Fibroblast of skin of scalp (primary cell): ENCODE measurements at regions not wholly inside any gene's neighbourhood (a gene's known extent, or its start where the extent isn't known, plus 50 kb on each side); places are given as distances from the start of the nearest gene placed in this dataset.

Experiments
- DNase-seq: peaks from one replicate; pipeline ENCODE4 v3.0.0-alpha.2; 2013

DNA sequence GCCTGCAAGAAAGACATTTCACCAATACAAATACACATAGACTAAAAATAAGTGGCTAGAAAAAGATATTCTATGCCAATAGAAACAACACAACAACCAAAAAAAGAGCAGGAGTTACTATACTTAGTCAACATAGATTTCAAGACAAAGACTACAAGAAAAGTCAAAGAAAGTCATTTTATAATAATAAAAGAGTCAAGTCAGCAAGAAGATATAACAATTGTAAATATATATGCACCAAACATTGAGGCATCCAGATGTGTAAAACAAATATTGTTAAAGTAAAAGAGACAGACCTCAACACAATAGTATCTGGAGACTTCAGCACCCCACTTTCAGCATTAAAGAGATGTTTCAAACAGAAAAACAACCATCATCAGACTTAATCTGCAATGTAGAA is 104.6 kb downstream of the AMY1C start:
- no peak for DNase-seq

DNA sequence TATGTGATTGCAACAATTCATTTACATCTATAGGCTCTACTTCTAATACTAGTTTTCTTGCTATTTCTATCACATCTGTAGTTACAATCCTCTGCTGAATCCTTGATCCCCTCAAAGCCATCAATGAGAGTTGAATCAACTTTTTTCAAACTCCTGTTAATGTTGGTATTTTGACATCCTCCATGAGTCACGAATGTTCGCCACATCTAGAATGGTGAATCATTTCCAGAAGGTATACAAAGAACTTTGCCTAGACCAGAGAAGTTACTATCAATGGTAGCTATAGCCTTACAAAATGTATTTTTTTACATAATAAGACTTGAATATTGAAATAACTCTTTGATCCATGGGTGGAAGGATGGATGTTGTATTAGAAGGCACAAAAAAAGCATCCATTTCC is 110.0 kb downstream of the AMY1C start:
- DNase-seq, result no peak

DNA sequence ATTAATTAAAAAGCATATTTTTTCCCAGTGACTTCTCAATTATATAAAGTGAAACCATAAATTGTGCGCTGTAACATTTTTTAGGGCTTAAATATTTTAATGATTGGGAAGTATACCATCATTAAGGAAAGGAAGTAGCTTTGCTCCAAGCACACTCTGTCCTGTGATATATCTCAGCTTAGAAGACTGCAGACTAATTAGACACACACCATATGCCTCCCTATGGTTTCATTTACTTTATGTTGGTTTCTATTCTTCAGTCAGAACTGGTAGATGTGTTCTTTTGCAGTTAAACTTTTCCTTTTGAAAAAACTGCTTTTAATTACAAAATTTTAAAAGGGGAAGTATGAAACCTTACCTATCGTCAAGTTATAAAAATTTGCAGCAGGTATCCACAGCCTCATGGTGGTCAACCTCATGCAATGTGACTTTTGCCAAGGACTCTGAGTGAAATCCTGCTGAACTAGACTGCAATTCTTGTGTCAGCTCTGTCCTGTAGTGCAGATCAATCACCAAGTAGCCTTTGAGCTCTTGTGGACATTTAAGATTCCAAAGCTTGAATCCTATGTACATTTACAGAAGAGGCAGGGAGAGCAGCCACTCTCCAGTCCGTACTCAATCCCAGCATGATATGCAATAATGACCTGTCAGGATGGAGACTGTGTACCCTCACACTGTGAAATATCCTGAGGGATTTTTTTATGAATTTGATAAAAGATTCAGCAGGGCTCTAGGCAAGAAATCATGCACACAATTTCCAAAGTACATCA is 149.1 kb downstream of the AMY1C start:
- DNase-seq, result no peak

DNA sequence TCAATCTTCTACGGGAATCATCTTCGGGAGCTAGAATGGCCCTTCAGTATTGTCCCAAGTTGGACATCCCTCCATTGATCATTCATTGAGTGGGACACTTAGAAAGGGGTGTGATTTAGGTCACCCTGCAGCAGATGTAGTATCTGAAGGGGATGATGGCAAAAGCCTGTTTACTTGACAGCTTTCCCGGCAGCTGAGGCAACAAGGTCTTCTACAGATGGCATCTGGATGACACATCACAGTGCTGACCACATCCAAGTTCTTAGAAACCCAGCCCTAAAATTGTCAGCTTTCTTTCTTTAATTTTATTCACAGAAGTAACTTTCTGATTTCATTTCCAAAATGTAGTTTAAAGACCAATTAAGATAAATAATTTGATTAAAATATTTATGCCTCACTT is 150.3 kb downstream of the AMY1C start:
- no peak for DNase-seq

DNA sequence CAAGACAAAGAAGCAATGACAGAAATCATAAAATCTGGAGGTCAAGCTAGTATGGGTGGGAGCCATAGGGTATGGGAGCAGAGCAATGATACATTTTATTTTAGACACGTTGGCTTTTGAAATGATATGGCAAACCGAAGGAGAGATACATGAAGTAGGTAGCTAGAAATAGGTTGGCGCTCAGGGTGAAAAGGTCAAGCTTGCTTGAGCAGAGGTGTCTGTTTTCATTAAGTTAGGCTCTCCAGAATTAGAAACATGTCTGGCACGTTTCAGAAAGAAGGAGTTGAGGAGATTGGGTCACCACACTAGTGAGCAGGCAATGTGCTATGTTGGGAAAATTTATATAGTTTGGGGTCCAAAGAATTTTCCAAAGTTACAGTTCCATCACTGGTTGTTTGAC is 151.4 kb downstream of the AMY1C start:
- DNase-seq, result no peak

DNA sequence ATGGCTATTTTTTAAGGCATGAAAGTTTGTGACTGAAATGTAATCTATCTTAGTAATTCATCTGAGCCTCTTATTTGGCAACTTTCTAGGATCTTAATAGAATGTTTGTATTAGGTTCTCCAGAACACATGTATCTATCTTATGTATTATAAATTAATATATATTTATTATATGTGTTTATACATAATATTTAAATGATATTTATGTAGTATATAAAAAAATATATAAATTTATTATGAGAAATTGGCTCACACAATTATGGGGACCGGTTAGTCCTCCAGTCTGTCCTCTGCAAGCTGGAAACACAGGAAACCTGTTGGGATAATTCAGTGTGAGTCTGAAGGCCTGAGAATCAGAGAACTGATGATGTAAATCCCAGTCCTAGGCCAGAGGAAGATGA is 155.7 kb downstream of the AMY1C start:
- DNase-seq, result no peak

DNA sequence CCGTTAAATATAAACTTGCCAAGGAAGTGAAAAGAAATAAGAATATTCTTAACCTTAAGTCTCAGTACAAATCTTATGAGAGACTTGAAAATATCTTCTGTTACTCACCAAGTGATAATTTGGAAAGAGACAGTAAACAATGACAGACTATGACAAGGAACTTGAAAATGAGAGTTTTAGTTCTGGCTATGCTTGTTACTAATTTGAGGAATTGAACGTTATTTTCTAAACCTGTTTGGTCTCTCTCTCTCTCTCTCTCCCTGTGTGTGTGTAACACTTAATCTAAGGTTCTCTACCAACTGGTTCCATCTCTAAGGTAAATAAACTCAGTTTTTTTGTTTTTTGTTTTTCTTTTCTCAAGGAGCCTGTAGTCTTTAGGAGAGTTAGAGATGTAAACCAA is 161.8 kb downstream of the AMY1C start:
- DNase-seq, result no peak

DNA sequence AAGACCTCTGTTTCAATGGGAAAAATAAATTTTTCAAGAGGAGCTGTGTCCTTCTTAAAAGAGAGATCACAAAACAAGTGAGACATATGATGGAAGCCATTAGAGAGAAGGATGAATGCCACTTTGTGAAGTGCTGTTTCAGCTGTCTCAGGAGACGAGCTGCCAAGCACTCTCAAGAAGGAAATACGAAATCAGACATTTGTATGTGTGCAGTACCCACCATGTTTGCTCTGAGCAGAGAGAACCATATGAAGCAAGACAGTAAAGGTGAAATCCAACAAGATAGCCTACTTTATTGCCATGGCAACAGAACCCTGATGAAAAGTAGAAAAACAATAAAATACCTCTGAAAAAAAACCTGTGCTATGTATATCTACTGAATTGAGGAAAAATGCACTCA is 168.1 kb downstream of the AMY1C start:
- DNase-seq, result no peak

DNA sequence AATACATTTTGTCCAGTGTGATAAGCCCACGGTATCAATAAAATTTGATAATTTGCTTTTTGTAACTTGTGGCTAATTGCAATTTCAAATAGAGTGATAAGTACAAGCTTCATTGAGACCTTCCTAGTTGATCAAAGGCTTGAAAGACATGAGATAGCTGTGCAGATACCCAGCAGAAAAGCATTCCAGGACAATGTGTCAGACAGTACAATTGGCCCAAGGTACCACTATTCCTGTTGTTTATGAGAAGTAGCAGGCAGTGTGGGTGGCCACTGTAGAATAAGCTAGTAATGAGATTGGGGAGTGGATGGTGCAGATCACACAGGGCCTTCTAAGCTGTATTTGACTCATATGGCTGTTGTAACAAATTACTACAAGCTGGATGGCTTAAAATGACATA is 182.2 kb downstream of the AMY1C start:
- no peak for DNase-seq

DNA sequence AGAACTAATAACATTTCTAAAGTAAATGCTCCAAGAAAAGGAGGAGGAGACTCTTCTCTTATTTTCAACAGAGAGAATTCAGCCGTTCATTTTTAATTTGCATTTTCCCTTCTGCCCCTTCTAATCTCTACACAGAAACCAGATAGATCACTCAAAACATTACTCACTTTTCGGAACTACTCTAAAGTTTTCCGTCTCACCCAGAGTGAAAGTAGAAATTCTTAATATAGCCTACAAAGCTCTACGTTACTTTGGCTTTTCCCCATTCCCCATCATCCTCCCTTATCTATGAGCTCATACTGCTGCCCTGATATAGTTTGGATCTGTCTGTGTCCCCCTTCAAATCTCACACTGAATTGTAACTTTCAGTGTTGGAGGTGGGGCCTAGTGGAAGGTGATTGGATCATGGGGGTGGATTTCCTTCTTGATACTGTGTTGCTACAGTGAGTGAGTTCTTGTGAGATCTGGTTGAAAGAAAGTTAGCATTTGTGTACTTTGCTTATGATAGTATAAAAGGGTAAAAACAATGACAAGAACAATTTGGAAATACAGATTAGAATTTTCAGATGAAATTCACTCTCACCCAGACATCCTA is 188.2 kb downstream of the AMY1C start:
- DNase-seq, result no peak

DNA sequence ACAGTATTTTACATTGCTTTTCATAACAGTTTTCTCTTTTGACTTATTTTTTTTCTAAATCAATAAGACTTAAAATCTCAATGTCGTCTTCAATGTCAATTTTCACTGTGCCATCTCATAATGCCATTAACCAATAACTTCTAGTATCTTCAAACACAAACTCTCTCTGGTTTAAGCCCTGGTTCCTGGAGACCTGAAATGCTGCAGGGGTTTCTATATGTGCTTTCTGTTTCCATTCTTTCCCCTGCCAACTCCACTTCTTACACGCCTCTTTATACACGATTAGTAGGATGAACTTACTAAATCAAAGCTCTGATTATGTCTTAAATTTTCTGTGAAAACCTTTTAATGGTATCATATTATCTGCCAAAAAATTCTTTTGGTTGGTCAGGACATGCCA is 191.4 kb downstream of the AMY1C start:
- DNase-seq, result no peak

DNA sequence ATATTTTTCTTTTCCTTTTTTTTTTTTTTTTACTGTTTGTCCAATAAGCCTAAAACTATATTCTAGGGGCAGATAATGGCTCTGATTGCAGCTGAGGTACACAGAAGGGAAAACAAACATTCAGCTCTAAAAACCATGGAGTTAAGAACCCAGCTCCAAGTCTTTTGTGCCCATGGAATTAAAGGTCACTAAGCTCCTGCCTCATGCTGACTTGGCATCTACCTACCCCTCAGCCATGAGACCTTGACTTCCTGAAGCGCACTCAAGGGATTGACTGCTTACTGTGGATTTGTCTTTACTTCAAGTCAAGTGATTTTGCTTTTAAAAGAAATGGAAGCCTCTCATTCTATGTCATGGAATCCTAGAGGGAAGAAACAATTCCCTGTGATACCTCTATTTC is 192.3 kb downstream of the AMY1C start:
- DNase-seq, result no peak

DNA sequence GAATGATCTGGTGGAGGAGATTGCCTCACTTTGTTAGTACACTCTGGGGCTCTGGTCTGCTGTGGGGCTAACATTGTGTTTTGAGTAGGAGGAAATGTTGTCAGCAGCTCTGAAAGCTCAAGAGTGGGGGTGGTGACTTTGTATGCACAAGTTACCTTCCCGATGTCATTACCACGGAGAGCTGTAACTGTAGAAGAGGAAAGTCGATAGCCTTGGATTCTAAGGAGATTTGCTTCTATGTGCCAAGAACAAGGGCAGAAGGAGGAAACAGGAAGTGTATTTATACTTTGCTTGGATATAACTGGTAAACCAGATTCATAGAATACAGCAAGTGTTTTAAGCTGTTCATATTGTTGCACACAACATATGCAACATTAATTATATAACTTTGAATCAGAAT is 196.1 kb downstream of the AMY1C start:
- no peak for DNase-seq

DNA sequence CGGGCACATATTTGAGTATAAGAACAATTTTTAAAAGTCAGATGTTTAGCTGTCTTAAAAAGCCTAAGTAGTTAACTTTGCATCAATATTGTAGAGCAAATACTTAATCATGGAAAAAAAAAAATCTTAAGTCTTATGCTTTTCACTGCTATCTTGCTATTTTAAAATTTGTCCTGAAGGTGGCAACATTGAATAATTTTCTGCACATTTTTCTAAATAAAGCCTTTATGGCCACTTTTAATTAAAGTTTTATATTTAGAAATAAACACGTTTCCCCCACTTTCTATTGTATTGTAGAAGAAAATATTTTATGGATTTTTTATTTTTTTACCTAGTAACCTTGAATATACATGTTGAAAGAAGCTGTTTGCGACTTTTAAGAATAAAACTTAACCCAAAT is 198.8 kb downstream of the AMY1C start:
- DNase-seq, result no peak

DNA sequence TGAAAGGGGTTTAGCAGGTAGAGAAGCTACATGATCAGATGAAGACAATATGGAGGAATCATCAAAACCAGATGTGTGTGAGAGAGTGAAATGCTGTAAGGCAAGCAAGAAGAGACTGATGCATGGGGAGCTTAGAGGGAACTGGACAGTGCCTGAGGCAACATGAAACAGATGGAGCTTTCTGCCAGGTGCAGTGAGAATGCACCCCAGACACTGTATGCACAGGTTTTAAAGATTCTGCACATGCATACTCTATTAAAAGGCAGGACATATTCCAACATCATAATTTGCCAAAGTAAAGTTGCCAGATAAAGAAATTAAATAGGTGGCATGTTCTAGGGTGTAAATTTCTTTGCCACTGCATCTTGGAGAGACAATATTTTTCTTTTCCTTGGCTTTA is 200.1 kb downstream of the AMY1C start:
- DNase-seq, result no peak

DNA sequence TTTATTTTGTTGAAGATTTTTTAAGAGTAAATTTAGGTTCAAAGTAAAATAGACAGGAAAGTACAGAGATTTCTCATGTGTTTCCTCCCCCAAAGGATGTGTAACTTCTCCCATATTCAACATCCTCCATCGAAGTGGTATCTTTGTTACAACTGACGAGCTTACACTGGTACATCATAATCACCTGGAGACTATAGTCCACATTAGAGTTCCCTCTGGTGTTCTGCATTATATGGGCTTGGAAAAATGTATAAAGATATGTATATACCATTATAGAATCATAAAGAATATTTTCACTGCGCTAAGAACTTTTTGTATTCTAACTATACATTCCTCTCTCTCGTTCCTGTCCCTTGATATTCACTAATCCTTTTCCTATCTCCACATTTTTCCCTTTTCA is 203.7 kb downstream of the AMY1C start:
- no peak for DNase-seq

DNA sequence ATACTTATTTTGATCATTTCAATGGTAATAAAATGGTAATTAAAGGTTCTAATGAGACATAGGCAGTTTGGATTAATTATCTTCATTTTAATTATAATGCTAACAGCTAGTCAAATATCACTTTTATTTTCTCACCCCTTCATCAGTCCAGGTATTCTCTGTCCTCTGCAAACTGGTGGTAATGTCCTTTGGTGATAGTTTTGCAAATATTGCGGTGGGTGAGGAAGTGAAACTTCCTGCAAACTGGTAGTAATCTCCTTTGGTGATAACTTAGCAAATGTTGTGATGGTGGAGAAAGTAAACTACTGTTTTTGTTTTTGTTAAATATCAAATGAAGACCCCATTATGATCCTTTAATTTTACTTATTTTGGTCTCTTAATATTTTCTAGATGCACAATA is 209.0 kb downstream of the AMY1C start:
- DNase-seq, result no peak

DNA sequence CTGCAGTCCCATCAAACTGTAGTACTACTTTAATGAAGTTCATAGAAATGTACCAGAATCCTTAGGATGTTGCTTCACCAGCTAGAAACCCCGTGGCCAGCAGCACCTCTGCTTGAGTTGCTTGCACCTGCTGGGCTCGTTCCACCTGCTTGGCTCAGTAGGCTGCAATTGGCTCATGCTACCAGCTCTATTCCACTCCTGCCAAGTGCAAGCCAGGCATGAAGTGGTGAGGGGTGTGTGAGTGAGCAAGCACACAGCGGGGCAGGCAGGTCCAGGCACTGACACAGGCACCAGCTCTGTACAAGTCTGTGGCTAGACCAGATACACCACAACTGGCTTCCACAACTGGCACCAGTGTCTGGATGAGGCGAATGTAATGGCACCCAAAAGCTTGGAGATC is 209.9 kb downstream of the AMY1C start:
- no peak for DNase-seq

DNA sequence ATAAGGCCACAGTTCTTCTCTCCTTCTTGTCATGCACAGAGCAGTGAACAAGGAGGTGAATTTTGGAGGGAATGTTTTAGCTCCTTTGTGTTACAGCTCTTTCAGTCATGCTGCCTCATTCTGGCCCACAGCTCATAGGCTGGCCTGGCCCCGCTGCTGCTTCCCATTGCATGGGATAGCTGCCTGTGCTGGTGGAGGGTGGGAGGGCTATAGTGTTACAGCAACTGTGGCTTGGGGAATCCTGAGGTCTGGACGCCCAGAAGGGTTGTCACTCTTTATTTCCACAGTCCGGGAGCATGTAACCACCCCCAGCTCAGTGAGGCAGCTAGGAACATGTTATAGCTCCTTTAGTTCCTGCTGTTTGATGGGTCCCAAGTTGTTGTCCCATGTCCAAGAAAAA is 210.3 kb downstream of the AMY1C start:
- no peak for DNase-seq

DNA sequence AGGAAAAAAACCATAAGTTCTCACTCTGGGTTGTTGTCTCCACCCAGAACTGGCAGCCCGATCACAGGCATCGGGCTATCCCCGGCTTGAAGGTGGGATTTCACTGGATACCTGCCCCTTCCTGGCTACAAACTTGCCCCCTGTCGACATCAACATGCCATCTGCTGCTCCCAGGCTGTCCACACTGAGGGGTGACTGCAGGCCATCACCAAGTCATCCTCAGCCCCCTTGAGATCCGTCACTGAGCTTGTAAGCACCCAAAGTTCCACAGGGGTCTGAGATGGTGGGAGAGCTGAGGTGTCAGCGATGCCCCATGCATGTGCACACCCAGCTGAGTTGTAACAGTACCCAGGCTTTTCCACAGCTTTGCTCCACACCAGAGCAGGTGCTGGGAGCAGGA is 211.0 kb downstream of the AMY1C start:
- DNase-seq, result no peak

DNA sequence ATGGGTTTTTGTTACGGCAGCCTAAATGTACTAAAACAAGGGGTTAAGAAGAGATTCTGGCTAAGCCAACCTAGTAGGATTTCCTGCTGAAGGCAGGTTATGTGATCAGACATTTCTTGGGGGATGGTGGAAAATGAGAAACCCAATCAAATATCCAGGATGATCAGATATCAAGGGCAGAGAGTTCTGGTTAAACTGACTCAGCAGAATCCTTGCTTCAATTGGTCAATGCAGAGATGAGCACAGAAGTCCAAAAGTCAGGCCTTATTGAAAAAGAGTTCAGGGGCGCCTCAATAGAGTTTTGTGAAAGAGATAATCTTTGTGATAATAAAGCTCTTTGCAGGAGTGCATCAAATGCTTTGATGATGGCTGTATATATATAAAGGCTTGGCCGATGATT is 237.1 kb downstream of the AMY1C start:
- DNase-seq, result no peak

DNA sequence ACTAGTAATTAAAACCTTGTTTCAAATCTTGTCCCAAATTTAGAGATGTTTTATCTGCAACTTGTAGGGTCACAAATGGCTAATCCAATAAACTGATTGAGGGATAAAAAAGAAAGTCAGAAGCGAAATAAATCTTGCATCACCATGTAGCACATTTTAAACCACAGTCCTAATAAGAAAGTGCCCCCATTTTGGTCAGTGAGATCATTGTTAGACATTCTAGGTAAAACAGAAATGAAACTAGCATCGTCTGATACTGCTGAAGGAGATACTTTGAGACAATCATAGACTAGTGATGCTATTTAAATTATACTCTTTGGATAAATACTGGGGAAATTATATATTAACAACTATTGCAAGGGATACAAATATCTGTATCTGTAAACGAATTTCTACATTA is 247.9 kb downstream of the AMY1C start:
- DNase-seq, result no peak

DNA sequence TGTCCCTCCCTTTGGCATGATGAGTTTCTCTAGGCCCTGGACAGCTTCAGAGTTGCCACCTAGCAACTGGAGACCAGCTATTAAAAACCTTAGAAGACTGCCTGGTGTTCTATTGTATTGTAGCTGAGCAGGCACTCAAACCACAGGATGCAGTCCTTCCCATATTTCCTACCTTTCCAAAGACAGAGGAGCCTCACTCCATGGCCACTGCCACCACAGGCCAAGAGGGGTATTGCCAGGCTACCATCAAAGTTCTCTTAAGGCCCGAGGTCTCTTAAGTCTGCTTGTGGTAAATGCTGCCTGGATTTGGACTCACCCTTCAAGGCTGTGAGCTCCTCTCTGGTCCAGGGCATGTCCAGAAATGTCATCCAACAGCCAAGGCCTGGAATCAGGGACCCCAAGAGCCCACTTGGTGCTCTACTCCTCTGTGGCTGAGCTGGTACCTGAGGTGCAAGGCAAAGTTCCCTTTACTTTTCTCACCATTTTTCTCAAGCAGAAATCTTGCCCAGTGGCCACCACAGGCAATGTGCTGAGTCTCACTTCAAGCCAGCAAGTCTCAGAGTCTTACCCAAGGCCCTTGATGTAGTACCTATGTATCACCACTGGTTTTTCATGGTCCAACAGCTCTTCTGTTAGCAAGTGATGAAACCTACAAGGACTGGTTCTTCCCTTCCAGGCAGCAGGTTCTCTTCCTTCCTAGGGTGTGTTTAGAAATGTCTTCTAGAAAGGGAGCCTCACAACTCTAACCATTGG is 269.4 kb downstream of the AMY1C start:
- DNase-seq, result no peak

DNA sequence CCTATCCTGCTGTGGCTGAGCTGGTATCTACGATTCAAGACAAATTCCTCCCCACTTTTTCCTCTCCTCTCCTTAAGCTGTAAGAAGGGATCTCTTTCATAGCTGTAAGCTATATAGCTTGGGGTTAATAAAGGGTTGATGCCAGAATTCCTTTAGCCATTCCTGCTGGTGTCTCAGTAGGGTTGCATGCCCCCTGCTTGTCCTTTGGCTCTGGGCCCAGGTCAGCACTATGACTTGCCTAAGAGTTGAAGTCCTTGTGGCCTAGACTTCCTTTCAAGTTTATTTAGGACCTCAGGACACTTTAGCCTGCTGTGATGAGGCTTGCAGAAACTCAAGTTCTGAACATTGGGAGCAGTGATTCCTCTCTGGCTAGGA is 270.0 kb downstream of the AMY1C start:
- DNase-seq, result no peak
